Stimulated activated naive CD8-positive, alpha-beta T cell treated with anti-CD3 and anti-CD28 coated beads, Interleukin-15, amount 100 ng/mL, for 72 hours (primary cell): ENCODE measurements at regions not wholly inside any gene's neighbourhood (a gene's known extent, or its start where the extent isn't known, plus 50 kb on each side); places are given as distances from the start of the nearest gene placed in this dataset.
"Not testable (repeated sequence)": the region's sequence is repeated elsewhere in the genome, so short reads cannot be mapped to it uniquely, and the experiment has no call there.

Experiments used
- ATAC-seq: fragments of 150-1000 bp; cut with Tn5 transposase; 2 replicates; pipeline ENCODE4 v1.10.0; 2021; ENCODE audit warnings: mild to moderate bottlenecking, moderate library complexity
- DNase-seq, 2 donors: peaks; one replicate each; pipeline ENCODE4 v3.0.0; 2021 to 2022
- H3K27ac Mint-ChIP-seq, 2 donors: one replicate each; pipeline ENCODE4 v1.8.0; 2022; ENCODE audit warnings: mild to moderate bottlenecking in 2 of 2, mixed read lengths in 2 of 2, moderate library complexity in 2 of 2
- H3K27me3 Mint-ChIP-seq: one replicate; pipeline ENCODE4 v1.8.0; 2022; ENCODE audit warnings: mixed read lengths
- H3K4me1 Mint-ChIP-seq: one replicate; pipeline ENCODE4 v1.8.0; 2022; ENCODE audit warnings: mild to moderate bottlenecking, mixed read lengths
- H3K4me3 Mint-ChIP-seq, 2 donors: one replicate each; pipeline ENCODE4 v1.8.0; 2022; ENCODE audit warnings: mild to moderate bottlenecking in 2 of 2, mixed read lengths in 2 of 2, moderate library complexity in 1 of 2
- H3K9me3 Mint-ChIP-seq, 2 donors: one replicate each; pipeline ENCODE4 v1.8.0; 2022; ENCODE audit warnings: mixed read lengths in 2 of 2

DNA sequence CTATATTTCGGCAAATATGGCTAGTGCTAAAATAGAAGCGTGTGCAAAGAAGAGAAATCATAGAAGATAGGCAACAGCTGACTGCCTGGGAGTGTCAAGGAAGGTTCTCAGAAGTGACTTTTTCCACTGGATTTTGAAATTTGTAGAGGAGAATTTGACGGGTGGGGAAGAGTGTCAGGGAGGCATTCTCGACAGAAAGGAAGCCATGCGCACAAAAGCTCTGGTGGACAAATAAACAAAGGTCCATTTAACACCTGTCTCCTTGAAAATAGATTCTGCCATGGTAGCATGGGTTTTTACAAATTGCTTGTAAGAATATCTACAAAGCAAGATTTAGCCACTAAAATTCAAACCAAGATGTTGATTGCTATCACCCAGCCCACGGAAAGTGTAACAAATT, 1081.5 kb downstream of the GALC start:
- no peaks in the 10 kb centered on the region for H3K4me1 Mint-ChIP-seq
- no peak overlapping the region for H3K27ac Mint-ChIP-seq
- ATAC-seq (no peak), DNase-seq (no peak)
- H3K27me3 Mint-ChIP-seq: no peaks in the 10 kb centered on the region
- no peak overlapping the region for H3K4me3 Mint-ChIP-seq
- no peaks in the 10 kb centered on the region for H3K9me3 Mint-ChIP-seq

DNA sequence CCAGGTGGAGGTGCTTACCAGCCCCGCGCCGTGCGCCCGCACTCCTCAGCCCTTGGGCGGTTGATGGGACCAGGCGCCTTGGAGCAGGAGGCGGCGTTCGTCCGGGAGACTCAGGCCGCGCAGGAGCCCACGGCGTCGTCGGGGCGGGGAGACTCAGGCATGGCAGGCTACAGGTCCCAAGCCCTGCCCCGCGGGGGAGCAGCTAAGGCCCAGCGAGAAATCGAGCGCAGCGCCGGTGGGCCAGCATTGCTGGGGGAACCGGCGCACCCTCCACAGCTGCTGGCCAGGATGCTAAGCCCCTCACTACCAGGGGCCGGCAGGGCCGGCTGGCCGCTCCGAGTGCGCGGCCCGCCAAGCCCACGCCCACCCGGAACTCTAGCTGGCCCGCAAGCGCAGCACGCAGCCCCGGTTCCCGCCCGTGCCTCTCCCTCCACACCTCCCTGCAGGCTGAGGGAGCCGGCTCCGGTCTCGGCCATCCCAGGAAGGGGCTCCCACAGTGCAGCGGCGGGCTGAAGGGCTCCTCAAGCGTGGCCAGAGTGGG, 1087.5 kb downstream of the GALC start:
- DNase-seq, H3K27me3 Mint-ChIP-seq, H3K27ac Mint-ChIP-seq, ATAC-seq, H3K4me1 Mint-ChIP-seq, H3K4me3 Mint-ChIP-seq, H3K9me3 Mint-ChIP-seq: not testable (repeated sequence)

DNA sequence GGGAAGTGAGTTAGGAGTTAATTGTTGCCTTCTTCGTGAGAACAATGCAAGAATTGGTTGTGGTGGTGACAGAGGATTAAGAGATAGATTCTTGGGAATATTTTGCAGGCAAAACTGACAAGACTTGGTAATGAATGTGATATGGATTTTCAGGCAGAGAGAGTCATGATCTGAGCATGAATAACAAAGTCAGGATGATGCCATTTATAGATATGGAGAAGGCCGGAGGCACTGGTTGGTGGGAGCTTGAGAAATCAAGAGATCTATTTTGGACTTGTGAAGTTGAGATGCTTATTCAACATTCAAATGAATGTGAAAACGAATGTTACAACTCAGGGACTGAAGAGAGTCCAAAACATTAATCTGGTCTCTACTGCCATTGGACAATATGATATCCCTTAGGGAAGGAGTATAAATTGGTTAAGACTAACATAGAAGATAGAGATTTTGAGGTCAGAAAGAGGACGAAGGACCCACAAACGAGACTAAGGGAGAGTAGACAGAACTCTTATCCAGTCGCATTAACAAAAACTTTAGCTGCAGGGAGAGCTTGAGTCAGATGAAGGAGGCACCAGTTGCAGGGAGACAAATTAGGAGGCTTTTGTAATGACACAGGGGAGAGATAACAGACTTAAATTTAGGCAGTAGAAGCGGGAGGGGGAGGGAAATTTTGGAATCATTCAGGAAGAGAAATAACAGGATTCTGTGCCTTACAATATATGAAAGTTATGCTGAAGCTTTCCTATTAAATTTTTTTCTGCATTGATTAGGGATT, 1090.6 kb downstream of the GALC start:
- Mint-ChIP-seq H3K4me3 (no peak overlapping the region), H3K4me1 (no peaks in the 10 kb centered on the region), H3K27ac (no peak overlapping the region), H3K9me3 (no peaks in the 10 kb centered on the region), H3K27me3 (no peaks in the 10 kb centered on the region)
- ATAC-seq (no peak), DNase-seq (no peak)

DNA sequence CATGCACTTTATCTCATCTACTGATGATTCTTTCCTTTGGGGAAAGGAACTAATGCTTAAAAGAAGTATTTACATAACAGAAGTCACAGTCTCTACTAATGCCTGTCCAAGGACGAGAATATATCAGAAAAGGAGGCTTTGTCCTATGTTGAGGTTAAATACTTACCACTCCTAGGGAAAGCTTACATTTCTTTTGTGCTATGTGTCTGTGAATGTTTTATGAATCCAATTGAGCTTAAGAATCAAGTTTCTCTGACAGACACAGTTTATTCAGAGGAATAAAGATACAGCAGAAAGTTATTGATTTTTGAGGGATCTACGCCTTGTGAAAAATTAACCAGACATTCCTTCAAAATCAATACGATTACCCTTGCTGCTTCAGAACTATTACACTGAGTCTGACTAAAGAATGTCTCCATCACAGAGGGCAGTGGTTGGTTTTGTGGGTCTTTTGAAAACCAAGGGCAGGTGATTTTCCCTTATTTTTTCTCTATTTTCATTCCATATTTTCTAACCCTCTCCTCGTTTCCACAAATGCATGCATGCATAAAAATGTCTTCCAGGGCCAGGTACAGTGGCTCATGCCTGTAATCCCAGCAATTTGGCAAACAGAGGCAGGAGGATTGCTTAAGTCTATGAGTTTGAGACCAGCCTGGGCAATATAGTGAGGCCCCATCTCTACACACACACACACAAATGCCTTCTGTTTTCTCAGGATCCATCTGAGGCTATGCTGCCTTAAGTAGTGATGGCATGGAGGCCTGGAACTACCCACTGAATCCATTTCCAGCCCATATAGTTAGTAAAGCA, 1095.1 kb downstream of the GALC start:
- H3K4me1 Mint-ChIP-seq: no peaks in the 10 kb centered on the region

DNA sequence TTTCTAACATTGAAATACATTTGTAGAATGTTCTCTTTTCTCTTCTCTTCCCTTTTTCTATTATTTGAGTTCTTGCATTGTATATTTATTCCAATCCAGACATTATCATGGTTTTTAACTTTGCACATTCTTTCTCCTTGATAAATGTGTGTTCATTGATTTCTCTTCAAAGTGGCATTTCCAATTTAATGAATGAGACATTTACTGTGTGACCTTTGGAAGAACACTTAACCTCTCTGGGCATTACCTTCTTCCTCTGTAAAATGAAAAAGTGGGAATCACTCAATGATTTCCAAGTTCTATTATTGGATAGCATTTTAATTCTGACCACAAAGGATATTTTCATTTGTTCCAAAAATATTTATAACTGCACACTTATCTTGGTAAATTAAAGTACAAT, 1095.8 kb downstream of the GALC start:
- ATAC-seq (no peak), DNase-seq (no peak)
- no peak overlapping the region for H3K4me3 Mint-ChIP-seq
- no peaks in the 10 kb centered on the region for H3K4me1 Mint-ChIP-seq
- H3K27ac Mint-ChIP-seq: no peak overlapping the region
- peaks cover 0 to 4% of the 10 kb centered on the region in 2 donors for H3K9me3 Mint-ChIP-seq
- no peaks in the 10 kb centered on the region for H3K27me3 Mint-ChIP-seq

More for the DNA sequence above, 1095.1 kb downstream of the GALC start:
- Mint-ChIP-seq H3K27me3 (no peaks in the 10 kb centered on the region), H3K9me3 (peaks cover 0 to 2% of the 10 kb centered on the region in 2 donors), H3K4me3 (no peak overlapping the region), H3K27ac (no peak overlapping the region)
- ATAC-seq (no peak), DNase-seq (no peak)

DNA sequence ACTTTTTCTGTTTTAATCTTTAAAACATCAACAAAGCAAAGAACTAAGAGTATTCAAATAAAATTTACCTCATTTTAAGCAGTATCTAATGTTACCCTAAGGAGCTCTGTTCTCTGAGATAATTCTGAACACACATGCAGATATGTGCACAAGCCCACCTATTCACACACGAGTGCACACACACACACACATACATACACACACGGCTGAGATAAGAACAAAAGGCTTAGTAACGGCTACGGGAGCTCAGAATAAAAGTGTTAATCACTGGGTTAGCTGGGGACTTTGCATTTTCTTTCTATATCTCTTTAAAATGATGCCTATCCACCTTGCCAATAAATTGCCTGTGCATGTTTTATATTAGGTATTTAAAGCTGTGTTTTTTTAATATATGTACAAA, 1096.3 kb downstream of the GALC start:
- DNase-seq: no peak
- H3K4me3 Mint-ChIP-seq: no peak overlapping the region
- H3K9me3 Mint-ChIP-seq: peaks cover 0 to 4% of the 10 kb centered on the region in 2 donors
- no peak overlapping the region for H3K27ac Mint-ChIP-seq
- no peak for ATAC-seq
- H3K27me3 Mint-ChIP-seq: no peaks in the 10 kb centered on the region
- no peaks in the 10 kb centered on the region for H3K4me1 Mint-ChIP-seq

DNA sequence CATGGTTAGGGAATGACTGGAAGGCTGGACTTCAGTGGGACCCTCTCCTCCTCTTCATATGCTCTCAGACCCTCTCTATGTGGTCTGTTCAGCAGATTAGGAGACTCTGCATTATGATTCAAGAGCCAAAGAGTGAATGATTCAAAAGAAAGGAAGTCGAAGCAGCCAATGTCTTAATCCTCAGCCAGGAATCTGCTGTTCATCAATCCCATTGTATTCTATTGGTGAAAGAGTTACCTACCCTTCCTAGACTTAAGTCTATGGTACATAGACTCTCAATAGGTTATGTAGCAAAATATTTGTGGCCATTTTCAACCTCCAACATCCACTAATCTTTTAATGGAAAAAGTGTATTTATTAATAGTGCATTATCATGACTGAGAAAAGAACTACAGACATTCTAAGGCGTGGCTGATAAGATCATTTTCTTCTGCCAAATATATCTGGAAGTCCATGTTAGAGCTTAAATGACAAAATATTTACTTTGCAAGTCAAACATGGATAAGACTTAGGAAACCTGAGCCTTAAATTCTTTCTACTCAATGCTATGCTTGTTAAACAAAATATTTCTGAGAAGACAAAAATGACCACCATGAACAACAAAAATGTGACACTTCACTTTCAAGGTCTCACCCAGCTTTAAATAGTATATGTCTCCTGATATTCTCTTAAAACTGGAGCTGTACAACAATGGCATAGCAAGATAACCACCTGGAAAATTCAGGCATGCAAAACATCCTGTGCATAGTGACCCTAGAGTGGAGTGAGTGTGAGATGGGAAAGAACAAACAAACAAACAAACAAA, 1100.6 kb downstream of the GALC start:
- Mint-ChIP-seq H3K4me3 (no peak overlapping the region), H3K27ac (no peak overlapping the region), H3K27me3 (no peaks in the 10 kb centered on the region), H3K9me3 (peaks cover 15 to 17% of the 10 kb centered on the region in 2 donors), H3K4me1 (no peaks in the 10 kb centered on the region)
- ATAC-seq (no peak), DNase-seq (no peak)

DNA sequence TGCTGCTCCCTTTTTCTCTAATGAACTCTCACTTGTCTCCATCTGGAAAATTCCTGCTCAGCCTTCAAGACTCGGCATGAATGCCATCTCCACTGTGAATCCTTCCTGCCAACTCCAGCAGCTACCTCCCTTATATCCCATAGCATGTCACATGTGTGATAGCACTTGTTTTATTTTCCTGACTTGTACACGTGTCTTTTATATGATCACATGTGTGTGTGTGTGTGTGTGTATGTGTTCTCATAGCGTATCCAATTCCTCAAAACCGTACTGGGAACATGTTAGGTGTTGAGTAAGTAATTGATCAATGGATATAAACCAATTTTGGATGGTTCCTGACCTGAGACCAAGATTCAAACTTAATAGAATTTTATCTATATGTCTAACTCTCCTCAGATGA, 1107.7 kb downstream of the GALC start:
- DNase-seq (no peak), ATAC-seq (no peak)
- Mint-ChIP-seq H3K4me3 (no peak overlapping the region), H3K27me3 (no peaks in the 10 kb centered on the region), H3K4me1 (no peaks in the 10 kb centered on the region), H3K27ac (no peak overlapping the region), H3K9me3 (peaks cover 12 to 15% of the 10 kb centered on the region in 2 donors)

DNA sequence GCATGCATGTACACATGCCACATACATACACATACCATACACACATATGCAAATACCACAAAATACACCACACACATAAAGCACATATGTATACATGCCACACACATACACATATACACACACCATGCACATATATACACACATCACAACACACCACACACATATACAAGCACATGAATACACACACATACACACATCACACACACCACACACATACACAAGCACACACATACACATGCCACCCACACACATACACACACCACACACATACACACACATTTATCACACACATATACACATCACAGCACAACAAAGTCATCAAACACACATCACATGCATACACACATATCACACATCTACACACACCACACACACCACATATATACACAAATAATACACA, 1108.5 kb downstream of the GALC start:
- H3K27me3 Mint-ChIP-seq: no peaks in the 10 kb centered on the region
- peaks cover 4 to 8% of the 10 kb centered on the region in 2 donors for H3K9me3 Mint-ChIP-seq
- H3K27ac Mint-ChIP-seq: no peak overlapping the region
- no peaks in the 10 kb centered on the region for H3K4me1 Mint-ChIP-seq
- no peak overlapping the region for H3K4me3 Mint-ChIP-seq
- ATAC-seq: peak; percentile 31
- no peak for DNase-seq

DNA sequence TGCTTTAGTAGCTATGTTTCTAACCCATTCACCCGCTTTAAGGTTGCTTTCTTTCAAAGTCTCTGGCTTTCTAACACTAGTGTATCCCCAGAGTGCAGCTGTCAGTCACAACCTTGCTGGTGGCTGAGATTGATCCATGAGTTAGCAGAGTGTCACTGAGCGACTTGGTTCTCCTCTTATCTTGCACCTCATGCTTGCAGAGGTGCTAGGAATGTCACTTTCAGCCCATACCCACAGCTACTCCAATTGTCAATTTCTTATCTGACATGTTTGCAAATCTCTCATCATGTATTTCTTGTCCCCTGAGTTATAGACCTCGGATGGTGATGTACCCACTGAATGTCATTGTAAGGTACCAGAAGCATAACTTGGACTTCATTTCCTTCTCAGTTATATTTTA, 1110.2 kb downstream of the GALC start:
- Mint-ChIP-seq H3K4me3 (no peak overlapping the region), H3K27ac (no peak overlapping the region), H3K27me3 (no peaks in the 10 kb centered on the region), H3K9me3 (peaks cover 4 to 8% of the 10 kb centered on the region in 2 donors), H3K4me1 (no peaks in the 10 kb centered on the region)
- ATAC-seq (no peak), DNase-seq (no peak)

DNA sequence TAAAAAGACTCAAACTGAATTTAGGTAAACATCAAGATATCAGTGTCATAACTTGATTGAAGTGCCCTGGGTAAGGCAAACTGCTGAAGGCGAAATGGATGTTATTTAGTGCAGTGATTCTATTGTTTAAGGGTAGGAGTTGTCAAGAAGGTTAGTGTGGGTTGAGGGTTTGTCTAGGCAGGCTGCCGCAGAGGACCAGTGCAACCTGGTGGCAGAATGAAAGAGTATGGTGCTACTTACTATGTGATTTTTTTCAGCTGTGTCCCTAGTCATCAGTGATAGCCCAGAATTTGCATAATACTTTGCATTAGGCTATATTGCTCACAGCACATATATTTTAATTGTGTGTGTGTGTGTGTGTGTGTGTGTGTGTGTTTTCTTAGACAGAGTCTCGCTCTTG, 1127.0 kb downstream of the GALC start:
- H3K27ac Mint-ChIP-seq: no peak overlapping the region
- no peaks in the 10 kb centered on the region for H3K27me3 Mint-ChIP-seq

DNA sequence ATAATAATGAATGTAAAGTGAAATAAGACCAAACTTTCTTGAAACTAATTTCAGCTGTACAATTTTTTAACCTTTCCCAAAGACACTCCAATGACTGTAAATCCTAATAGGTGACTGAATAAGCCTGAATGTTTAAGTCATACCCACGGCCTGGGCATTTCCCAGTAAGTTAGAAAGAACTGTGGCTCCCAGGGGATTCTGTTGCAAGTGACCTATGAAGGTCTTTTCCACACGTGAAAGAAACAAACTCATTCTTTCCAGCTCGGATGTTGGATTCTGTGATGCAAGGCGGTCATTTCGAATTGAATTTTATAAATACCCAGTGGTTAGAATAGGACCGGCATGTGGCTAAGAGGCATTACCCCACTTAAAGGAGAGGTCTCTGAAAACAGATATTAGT, 1134.4 kb downstream of the GALC start:
- H3K4me1 Mint-ChIP-seq: no peaks in the 10 kb centered on the region
- DNase-seq (no peak), ATAC-seq (no peak)
- no peak overlapping the region for H3K27ac Mint-ChIP-seq
- H3K4me3 Mint-ChIP-seq: no peak overlapping the region
- no peaks in the 10 kb centered on the region for H3K27me3 Mint-ChIP-seq
- peaks cover 2 to 3% of the 10 kb centered on the region in 2 donors for H3K9me3 Mint-ChIP-seq

More for the DNA sequence above, 1127.0 kb downstream of the GALC start:
- no peak overlapping the region for H3K4me3 Mint-ChIP-seq
- H3K9me3 Mint-ChIP-seq: peaks cover 0 to 6% of the 10 kb centered on the region in 2 donors
- ATAC-seq: no peak
- no peaks in the 10 kb centered on the region for H3K4me1 Mint-ChIP-seq
- no peak for DNase-seq

DNA sequence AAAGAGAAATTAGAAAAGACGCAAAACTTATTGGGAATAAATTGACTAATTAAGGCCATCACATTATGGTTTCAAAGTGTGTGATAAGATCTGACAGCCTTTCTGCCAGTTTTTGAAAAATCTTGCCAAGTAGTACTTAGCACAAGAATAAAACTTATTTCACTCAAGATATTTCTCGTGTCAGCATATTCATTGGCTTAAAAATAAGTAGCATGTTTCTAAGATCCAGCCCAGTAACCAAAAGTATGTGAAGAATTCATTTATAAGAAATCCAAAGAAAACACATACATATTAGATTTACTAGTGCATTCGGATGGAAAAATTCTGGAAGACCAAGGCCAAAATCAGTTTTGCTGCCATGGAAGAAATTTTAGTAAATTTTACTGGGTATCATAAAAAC, 1135.0 kb downstream of the GALC start:
- no peaks in the 10 kb centered on the region for H3K4me1 Mint-ChIP-seq
- no peak for ATAC-seq
- DNase-seq: no peak
- H3K4me3 Mint-ChIP-seq: no peak overlapping the region
- H3K27me3 Mint-ChIP-seq: no peaks in the 10 kb centered on the region
- H3K27ac Mint-ChIP-seq: no peak overlapping the region
- H3K9me3 Mint-ChIP-seq: peaks cover 5 to 8% of the 10 kb centered on the region in 2 donors

DNA sequence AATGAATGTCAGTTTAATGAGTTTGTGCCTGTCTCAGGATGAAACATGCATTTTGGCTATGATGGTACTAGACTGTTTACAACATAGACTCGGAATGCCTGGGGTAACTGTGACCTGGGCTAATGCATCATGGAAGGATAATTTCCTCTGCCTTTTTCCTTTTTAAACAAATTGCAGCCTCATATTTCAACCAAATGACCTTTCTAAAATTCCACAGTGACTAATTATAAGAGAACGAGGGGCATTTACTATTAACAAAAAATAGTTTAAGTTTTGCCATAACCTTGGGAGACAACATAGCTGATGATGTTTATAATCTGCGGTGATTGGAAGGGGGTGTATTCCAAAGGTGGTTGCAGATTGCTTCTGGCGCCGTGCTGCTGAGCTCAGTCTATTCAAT, 1140.5 kb downstream of the GALC start:
- Mint-ChIP-seq H3K27ac (peak overlapping the region in 1 of 2 donors; percentile 6), H3K4me3 (no peak overlapping the region), H3K27me3 (no peaks in the 10 kb centered on the region), H3K9me3 (peaks cover 13 to 18% of the 10 kb centered on the region in 2 donors), H3K4me1 (no peaks in the 10 kb centered on the region)
- DNase-seq: no peak
- ATAC-seq: no peak

DNA sequence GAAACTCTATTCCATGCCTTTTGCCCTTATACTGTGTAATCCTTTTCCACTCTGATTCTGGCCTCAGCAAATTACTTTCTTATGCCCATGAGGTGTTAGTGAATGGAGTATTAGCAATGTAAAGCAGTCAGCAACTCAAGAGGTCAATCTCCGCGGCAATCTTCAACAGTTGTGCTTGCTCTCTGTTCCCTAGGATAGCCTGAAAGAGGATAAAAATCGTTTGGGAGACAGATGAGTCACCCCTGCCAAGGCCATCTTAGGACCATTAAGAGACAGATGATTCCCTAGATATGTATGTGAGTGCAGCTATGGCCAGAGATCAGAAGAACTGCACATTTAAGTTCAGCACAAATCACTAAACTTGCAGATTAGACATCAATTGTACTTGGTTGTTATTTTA, 1145.8 kb downstream of the GALC start:
- peaks cover 5 to 23% of the 10 kb centered on the region in 2 donors for H3K9me3 Mint-ChIP-seq
- ATAC-seq: no peak
- DNase-seq: no peak
- H3K4me3 Mint-ChIP-seq: no peak overlapping the region
- no peaks in the 10 kb centered on the region for H3K27me3 Mint-ChIP-seq
- no peaks in the 10 kb centered on the region for H3K4me1 Mint-ChIP-seq
- no peak overlapping the region for H3K27ac Mint-ChIP-seq
